Activated gamma-delta T cell treated with Interleukin-2 at 50 U/mL for 16 hours (primary cell): ENCODE measurements at regions not wholly inside any gene's neighbourhood (a gene's known extent, or its start where the extent isn't known, plus 50 kb on each side); places are given as distances from the start of the nearest gene placed in this dataset.

Source experiments
- DNase-seq: peaks from one replicate; pipeline ENCODE4 v3.0.0-alpha.2; 2020

- DNase-seq, result no peak
Observed at GRCh38 chr13:50672025-50672424, 171.5 kb downstream of the DLEU7 start.

DNA sequence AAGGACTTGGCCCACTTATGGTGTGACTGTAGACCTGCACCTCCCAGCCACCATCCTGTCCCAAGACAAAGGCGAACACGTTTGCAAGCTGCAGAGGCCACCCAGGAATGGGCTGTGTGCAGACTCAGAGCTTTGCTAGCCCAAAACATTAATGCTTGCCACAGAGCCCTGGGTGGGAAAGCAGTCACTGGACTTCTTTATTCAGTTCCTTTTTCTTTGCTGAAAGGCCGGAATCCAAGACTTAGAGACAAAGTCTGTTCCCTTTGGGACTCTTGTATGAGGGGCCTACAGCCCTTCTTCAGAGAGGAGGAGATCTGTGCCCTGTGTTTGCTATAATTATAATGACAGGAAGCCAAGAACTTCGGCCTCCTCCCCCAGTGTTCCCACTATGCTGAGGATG, 167.8 kb downstream of the DLEU7 start:
- DNase-seq, result no peak

- peak; percentile 5 for DNase-seq
Observed at GRCh38 chr13:50676602-50677001, 166.9 kb downstream of the DLEU7 start.

DNA sequence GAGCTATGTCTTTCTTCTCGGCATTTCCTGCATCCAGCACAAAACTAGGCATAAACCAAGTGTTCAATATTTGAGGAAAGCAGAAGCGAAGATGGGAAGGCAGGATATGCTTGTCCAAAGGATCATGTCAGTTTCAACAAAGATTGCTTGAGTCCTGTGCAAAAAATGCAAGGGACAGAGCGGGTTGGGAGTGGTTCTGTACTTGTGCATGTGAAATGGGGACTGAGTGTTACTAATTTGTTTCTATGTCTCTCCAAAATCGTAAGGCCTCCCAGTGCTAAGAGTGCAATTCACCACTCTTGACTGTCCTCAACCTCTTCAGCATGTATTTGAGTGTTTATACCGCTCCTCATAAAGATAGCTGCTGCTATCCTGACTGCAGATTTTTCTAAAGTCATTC, 166.2 kb downstream of the DLEU7 start:
- no peak for DNase-seq

- DNase-seq, result no peak
Observed at GRCh38 chr13:50677687-50678463, 165.6 kb downstream of the DLEU7 start.

DNA sequence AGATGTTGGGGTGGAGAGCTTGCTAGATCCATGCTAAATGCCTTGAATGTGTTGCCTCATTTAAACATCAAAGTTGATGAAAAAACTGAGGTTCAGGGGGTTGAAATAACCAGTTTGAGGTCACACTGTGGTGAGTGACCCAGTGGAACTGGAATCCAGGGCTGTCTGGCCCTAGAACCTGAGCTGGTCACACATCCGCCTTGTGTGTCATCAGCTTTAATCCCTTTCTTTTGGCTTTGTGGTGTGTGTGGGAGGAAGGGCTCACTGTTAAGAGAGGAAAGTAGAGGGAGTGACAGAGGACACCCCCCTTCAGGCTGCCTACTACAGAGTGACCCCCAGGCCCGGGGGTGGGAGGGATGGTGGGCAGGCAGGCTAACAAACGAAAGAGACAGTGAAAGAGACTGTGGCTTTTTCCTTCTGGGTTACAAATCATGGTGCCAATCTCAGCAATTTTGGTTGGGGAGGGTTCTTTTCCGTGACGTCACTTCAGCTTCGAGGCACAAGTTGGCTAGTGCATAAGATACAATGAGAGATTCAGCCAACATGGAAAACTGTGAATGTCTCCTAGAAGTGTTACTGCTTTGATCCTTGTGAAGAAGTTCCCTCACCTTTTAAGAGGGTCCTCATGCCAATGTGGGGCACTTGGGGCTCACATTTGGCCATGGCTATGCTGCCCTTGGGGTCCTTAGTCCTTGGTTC, 164.9 kb downstream of the DLEU7 start:
- no peak for DNase-seq

- no peak for DNase-seq
Observed at GRCh38 chr13:50679321-50679720, 164.2 kb downstream of the DLEU7 start.

DNA sequence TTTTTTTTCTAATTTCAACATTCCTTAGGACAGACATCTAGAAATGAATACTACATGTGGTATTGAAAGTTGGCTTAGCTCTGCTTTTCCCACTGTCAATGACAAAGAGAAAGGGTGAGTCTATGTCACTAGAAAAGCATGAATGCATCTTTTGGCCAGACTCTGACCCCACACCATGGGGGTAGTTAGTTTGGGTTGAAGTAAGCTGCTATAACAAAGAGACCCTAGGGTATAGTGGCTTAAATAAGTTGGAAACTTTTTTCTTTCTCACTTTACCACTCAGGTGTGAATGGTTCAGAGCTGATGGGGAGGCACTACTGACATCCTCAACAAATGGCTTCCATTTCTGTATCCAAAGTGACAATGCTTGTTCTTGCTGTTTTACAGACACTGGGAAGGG, 161.5 kb downstream of the DLEU7 start:
- no peak for DNase-seq

GRCh38 chr13:50682966-50683365, 160.5 kb downstream of the DLEU7 start:
- no peak for DNase-seq

GRCh38 chr13:50684366-50684765, 159.1 kb downstream of the DLEU7 start:
- DNase-seq, result no peak

GRCh38 chr13:50685491-50685890, 158.0 kb downstream of the DLEU7 start:
- DNase-seq, result no peak

DNA sequence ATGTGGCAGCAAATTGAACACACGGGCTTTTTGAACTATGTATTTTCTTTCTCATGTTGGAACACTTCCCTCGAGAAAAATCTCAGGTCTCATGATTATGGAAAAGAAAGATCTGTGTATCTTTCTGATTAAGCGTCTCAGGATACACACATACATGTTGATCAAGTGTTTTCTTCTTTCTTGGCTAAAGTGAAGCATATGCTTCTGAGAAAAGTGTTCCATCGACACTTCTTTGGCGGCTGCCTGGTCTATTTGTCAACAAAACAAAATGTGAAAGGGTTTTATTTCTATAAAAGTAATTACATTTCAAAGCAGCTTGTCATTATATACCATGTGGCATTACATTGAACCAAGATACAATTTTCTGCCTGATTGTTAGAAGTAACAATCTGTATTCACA, 157.5 kb downstream of the DLEU7 start:
- DNase-seq, result no peak

GRCh38 chr13:50686551-50686950, 156.9 kb downstream of the DLEU7 start:
- DNase-seq, result no peak

DNA sequence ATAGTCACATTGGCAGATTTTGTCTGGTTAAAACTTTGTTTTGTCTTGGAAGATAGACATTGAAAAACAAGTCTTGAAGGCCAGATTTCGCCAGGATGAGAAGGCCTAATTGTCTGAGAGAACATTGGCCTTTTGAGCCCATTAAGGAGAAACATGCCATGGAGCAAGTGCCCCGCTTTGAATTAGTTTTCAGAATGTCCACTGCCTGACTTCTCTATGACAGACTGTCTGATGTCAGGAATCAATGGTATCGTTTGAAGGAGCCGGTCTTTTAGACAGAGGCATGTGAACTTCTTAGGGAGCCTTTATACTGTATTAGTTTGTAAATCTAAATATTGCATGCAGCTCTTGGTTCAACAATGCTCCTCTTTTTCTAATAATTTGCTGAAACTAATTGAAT, 155.9 kb downstream of the DLEU7 start:
- no peak for DNase-seq

DNA sequence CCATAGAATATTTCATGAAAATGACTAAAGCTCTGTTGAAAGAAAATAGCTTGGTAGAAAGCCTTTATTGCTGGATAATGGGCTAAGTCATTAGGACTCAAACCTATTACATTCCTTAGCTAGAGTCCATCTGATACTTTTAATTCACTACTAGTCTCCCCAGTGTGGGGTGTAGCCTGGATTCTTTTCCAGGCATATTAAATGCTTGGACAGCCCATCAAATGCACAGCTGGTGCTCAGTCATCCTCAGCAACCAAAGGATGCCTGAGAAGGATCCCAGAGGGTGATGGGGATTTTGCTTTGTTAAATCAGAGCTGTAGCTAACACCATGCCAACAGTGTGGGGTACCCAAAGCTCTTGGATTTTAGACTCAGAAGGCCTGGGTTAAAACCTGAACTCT, 153.5 kb downstream of the DLEU7 start:
- no peak for DNase-seq

- no peak for DNase-seq
Observed at GRCh38 chr13:50691176-50691680, 152.3 kb downstream of the DLEU7 start.

DNA sequence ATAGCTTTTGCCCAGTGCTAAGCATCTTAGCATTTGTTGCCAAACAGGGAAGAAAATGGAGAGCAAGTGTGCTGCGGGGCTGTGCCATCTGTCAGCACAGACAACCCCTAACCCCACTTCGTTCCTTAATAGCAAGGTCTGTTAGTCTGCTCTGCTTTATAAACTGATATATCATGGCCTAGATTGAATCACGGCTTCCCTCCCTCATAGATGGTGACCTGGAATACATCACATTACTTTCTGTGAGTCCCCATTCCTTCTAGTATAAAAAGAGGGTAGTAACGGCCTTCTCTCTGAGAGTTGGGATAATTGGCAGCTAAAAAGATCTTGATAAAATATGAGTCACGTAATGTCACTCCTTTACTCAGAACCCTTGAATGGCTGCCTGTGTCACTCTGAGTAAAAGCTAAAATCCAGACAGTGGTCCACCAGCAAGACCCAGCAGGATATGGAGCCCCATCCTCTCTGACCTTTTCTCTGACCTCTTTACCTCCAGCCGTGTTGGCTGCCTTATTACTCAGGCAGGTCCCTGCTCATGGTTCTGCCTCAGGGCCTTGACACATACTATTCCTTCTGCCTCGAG, 151.7 kb downstream of the DLEU7 start:
- DNase-seq, result no peak

DNA sequence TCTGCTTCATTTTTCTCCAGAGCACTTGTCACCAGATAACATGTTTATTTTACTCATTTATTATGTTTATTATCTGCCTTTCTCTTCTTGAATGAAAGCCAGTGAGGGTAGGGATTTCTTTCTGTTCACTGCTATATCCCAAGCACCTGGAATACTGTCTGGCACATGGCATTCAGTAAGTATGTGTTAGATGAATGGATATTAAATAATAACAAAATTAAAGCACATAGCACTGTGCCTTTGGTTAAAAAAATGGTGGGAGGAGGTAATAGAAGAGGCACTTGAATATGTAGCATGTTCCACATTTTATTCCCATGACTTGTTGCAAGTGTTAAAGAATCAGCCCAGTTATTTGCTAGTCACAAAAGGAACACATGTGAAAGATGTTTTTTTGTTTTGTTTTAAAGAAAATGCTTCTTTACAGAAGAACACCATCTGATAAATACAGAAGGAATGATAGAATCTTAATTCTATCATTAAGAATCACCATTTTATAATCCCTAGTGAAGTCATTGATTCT, 151.0 kb downstream of the DLEU7 start:
- DNase-seq, result no peak

DNA sequence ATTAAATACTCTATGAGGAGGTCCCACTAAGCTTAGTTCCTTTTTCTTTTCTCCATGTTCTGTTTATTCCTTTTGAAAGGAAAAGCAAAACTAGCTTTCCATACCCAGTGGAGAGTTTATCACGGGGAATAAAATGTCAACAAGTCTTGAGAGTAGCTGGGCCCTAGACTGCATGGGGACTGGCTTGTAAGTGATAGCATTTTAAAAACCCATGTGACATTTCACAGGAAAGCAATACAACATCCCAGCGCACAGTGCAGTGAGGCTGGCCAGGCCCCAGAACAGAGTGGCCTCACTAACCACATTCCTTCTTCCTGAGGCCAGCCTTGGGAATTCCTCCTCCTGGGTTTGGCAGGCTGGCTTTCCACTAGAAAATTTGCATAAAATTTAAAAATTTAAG, 149.8 kb downstream of the DLEU7 start:
- no peak for DNase-seq

- no peak for DNase-seq
Observed at GRCh38 chr13:50697746-50698539, 145.5 kb downstream of the DLEU7 start.

- no peak for DNase-seq
Observed at GRCh38 chr13:50699874-50700663, 143.4 kb downstream of the DLEU7 start.

GRCh38 chr13:50700664-50701305, 142.7 kb downstream of the DLEU7 start:
- DNase-seq, result no peak
